Stomach (tissue), 8 donors: ENCODE measurements at regions not wholly inside any gene's neighbourhood (a gene's known extent, or its start where the extent isn't known, plus 50 kb on each side); places are given as distances from the start of the nearest gene placed in this dataset.
A peak's percentile ranks its signal among the peaks of the same experiment; 100 is the strongest.

ENCODE experiments used
- DNase-seq, 2 donors: peaks; one replicate each; pipeline versions ENCODE4 v3.0.0 to v3.0.0-alpha.2; 2013 to 2019
- H3K27ac ChIP-seq, 5 donors: fragments of 200-600 bp in 4 of 5; sonication (generic) in 4 of 5; one replicate each; pipeline ENCODE4 v1.5.1; 2013 to 2019; ENCODE audit warnings: mild to moderate bottlenecking in 1 of 5, moderate library complexity in 1 of 5
- H3K27me3 ChIP-seq, 3 donors: fragments of 200-600 bp; sonication (generic); one replicate each; pipeline ENCODE4 v1.5.1; 2017 to 2019; ENCODE audit warnings: mixed run types in 1 of 3
- H3K36me3 ChIP-seq, 4 donors: fragments of 200-600 bp; sonication (generic); 1 replicate in 3 of 4; 2 replicates in 1 of 4; pipeline ENCODE4 v1.5.1; 2016 to 2019
- H3K4me1 ChIP-seq, 4 donors: fragments of 200-600 bp; sonication (generic); one replicate each; pipeline ENCODE4 v1.5.1; 2016 to 2019
- H3K4me3 ChIP-seq, 4 donors: fragments of 200-600 bp; sonication (generic) in 3 of 4; one replicate each; pipeline ENCODE4 v1.5.1; 2016 to 2019; ENCODE audit warnings: mild to moderate bottlenecking in 1 of 4
- H3K9me3 ChIP-seq, 4 donors: fragments of 200-600 bp; sonication (generic); one replicate each; pipeline ENCODE4 v1.5.1; 2016 to 2019
- CTCF ChIP-seq, 7 experiments: fragments of 450-650 bp in 4 of 7; fragments of 200-600 bp in 3 of 7; sonication (generic) in 3 of 7; IDR thresholded peaks; one replicate each; pipeline ENCODE4 v1.5.1; 2016 to 2019; ENCODE audit warnings: antibody characterized with exemption in 7 of 7, control low read depth in 2 of 7, mild to moderate bottlenecking in 1 of 7
- EP300 ChIP-seq: sonication (generic); formaldehyde crosslinking; IDR thresholded peaks from one replicate; pipeline ENCODE4 v1.6.1; 2017; ENCODE audit warnings: antibody characterized with exemption
- POLR2A ChIP-seq, 4 donors: fragments of 450-650 bp; IDR thresholded peaks; one replicate each; pipeline ENCODE4 v1.6.1; 2016; ENCODE audit warnings: antibody characterized with exemption in 4 of 4, control low read depth in 2 of 4, mild to moderate bottlenecking in 1 of 4, moderate library complexity in 1 of 4
- POLR2AphosphoS5 ChIP-seq, 3 donors: sonication (generic); formaldehyde crosslinking; IDR thresholded peaks; one replicate each; pipeline ENCODE4 v1.6.1; 2016; ENCODE audit warnings: antibody characterized with exemption in 3 of 3
- WGBS, 5 donors: extraction: QIAGEN DNeasy Blood & Tissue Kit in 3 of 5; methylation state at CpG; one replicate each; pipeline versions ENCODE4 v1.1.5 to v1.1.7; 2013 to 2018; 5-methylcytosine and 5-hydroxymethylcytosine counted together
- intact Hi-C: fragments of 100-400 bp; cut with DNase I; formaldehyde crosslinking; loops from one replicate; pipeline ENCODE4 v1.15.1; 2023; ENCODE audit warnings: low total_unique reads
- donor health status: healthy with polysubstance abuse.
- donor health status: Bipolar disorder and iron deficiency.
- donor health status: healthy.

- WGBS, 5 donors = 36 to 53% (median 47%) methylated on average over 2 of the region's 2 CpGs
- H3K4me3 ChIP-seq = no peak overlapping the region
- peak in 1 of 2 donors; percentile 25 for DNase-seq
- intact Hi-C loops = no loop called here
- no peaks in the 10 kb centered on the region for H3K27me3 ChIP-seq
- TF ChIP-seq POLR2A (IDR thresholded peaks at IDR 0.05) (no peak), POLR2AphosphoS5 (IDR thresholded peaks at IDR 0.05) (no peak), EP300 (no peak), CTCF (IDR thresholded peaks at IDR 0.05) (no peak)
- H3K9me3 ChIP-seq = peaks cover 0 to 5% (median 0%) of the 10 kb centered on the region in 4 donors
- H3K4me1 ChIP-seq = no peaks in the 10 kb centered on the region
- H3K36me3 ChIP-seq = no peaks in the 10 kb centered on the region
- no peak overlapping the region for H3K27ac ChIP-seq
Observed at GRCh38 chr21:22244516-22244915, 1246.3 kb downstream of the NCAM2 start.

GRCh38 chr21:22250355-22250754 lies 1252.1 kb downstream of the NCAM2 start:
- DNase-seq = no peak
- TF ChIP-seq CTCF (IDR thresholded peaks at IDR 0.05) = no peak
- no peak for TF ChIP-seq POLR2A (IDR thresholded peaks at IDR 0.05)
- TF ChIP-seq EP300 = no peak
- no peak for TF ChIP-seq POLR2AphosphoS5 (IDR thresholded peaks at IDR 0.05)
- Histone ChIP-seq H3K27ac (no peak overlapping the region), H3K36me3 (no peaks in the 10 kb centered on the region), H3K4me1 (no peaks in the 10 kb centered on the region), H3K9me3 (peaks cover 0 to 5% (median 0%) of the 10 kb centered on the region in 4 donors), H3K27me3 (no peaks in the 10 kb centered on the region), H3K4me3 (no peak overlapping the region)
- intact Hi-C loops = no loop called here
- WGBS, 5 donors = 74 to 83% (median 78%) methylated on average over 3 of the region's 3 CpGs

GRCh38 chr21:22253761-22254160 lies 1255.6 kb downstream of the NCAM2 start:
- no peak for TF ChIP-seq CTCF (IDR thresholded peaks at IDR 0.05)
- TF ChIP-seq EP300 = no peak
- no peak for TF ChIP-seq POLR2A (IDR thresholded peaks at IDR 0.05)
- Histone ChIP-seq H3K9me3 (no peaks in the 10 kb centered on the region), H3K4me3 (no peak overlapping the region), H3K27ac (no peak overlapping the region), H3K36me3 (no peaks in the 10 kb centered on the region), H3K4me1 (no peaks in the 10 kb centered on the region), H3K27me3 (no peaks in the 10 kb centered on the region)
- intact Hi-C loops = no loop called here
- no peak for DNase-seq
- 64 to 86% (median 66%) methylated on average over 2 of the region's 2 CpGs for WGBS, 5 donors

- WGBS, 5 donors = 81 to 87% (median 85%) methylated on average over 1 of the region's 1 CpG
- H3K9me3 ChIP-seq = no peaks in the 10 kb centered on the region
- H3K27ac ChIP-seq = no peak overlapping the region
- TF ChIP-seq POLR2A (IDR thresholded peaks at IDR 0.05) = no peak
- TF ChIP-seq CTCF (IDR thresholded peaks at IDR 0.05) = no peak
- TF ChIP-seq POLR2AphosphoS5 (IDR thresholded peaks at IDR 0.05) = no peak
- TF ChIP-seq EP300 = no peak
- no peaks in the 10 kb centered on the region for H3K4me1 ChIP-seq
- no peaks in the 10 kb centered on the region for H3K27me3 ChIP-seq
- intact Hi-C loops = no loop called here
- no peak for DNase-seq
- H3K4me3 ChIP-seq = no peak overlapping the region
- no peaks in the 10 kb centered on the region for H3K36me3 ChIP-seq
Observed at GRCh38 chr21:22258821-22259220, 1260.6 kb downstream of the NCAM2 start.
